Esophagus squamous epithelium (tissue), 4 donors: ENCODE measurements at regions not wholly inside any gene's neighbourhood (a gene's known extent, or its start where the extent isn't known, plus 50 kb on each side); places are given as distances from the start of the nearest gene placed in this dataset.

Experiments
- POLR2A ChIP-seq, 4 donors: fragments of 450-650 bp; IDR thresholded peaks; one replicate each; pipeline ENCODE4 v1.6.1; 2017; ENCODE audit warnings: antibody characterized with exemption in 4 of 4, mild to moderate bottlenecking in 4 of 4, moderate library complexity in 3 of 4
- TF ChIP-seq, protein P1 (sequence below), 6 experiments: fragments of 450-650 bp in 4 of 6; fragments of 200-600 bp in 2 of 6; sonication (generic) in 2 of 6; IDR thresholded peaks; one replicate each; pipeline ENCODE4 v1.5.1; 2016 to 2019; ENCODE audit warnings: antibody characterized with exemption in 6 of 6, mild to moderate bottlenecking in 4 of 6, moderate library complexity in 4 of 6

DNA sequence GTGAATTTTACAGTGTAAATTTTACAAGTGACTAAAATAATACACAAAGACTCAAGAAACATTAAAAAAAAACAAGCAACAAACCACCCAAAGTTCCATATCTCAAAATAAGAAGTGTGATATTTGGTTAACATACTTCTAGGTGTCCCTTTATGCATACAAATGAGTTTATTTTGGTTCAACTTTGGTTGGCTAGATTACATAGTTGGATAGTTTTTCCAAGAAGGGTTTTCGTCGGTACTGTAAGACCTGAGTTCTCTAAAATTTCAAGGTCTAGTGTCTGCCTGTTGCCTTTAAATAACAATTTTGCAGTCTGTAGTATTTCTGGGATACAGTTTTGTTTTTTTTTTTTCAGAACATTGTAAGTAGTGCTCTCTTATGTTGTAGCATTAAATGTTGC, 58.8 kb upstream of the JAK2 start:
- TF ChIP-seq, protein P1, sequence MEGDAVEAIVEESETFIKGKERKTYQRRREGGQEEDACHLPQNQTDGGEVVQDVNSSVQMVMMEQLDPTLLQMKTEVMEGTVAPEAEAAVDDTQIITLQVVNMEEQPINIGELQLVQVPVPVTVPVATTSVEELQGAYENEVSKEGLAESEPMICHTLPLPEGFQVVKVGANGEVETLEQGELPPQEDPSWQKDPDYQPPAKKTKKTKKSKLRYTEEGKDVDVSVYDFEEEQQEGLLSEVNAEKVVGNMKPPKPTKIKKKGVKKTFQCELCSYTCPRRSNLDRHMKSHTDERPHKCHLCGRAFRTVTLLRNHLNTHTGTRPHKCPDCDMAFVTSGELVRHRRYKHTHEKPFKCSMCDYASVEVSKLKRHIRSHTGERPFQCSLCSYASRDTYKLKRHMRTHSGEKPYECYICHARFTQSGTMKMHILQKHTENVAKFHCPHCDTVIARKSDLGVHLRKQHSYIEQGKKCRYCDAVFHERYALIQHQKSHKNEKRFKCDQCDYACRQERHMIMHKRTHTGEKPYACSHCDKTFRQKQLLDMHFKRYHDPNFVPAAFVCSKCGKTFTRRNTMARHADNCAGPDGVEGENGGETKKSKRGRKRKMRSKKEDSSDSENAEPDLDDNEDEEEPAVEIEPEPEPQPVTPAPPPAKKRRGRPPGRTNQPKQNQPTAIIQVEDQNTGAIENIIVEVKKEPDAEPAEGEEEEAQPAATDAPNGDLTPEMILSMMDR (IDR thresholded peaks at IDR 0.05) = no peak
- no peak for TF ChIP-seq POLR2A (IDR thresholded peaks at IDR 0.05)
